ENCODE measurements at regions not wholly inside any gene's neighbourhood (a gene's known extent, or its start where the extent isn't known, plus 50 kb on each side); places are given as distances from the start of the nearest gene placed in this dataset.

GRCh38 chr12:77401064-77401769, 335.8 kb upstream of the E2F7 start:
- no peaks in the 10 kb centered on the region for H3K36me3 ChIP-seq (replicated peaks in 1 of 2)
- H3K27ac ChIP-seq: no peak overlapping the region
- TF ChIP-seq POLR2A (IDR thresholded peaks at IDR 0.05) (no peak), CTCF (IDR thresholded peaks at IDR 0.05) (no peak)
- H3K9me3 ChIP-seq (replicated peaks in 1 of 3): no peaks in the 10 kb centered on the region
- H3K27me3 ChIP-seq: no peaks in the 10 kb centered on the region
- H3K4me1 ChIP-seq (replicated peaks in 1 of 2): no peaks in the 10 kb centered on the region
- intact Hi-C loops (cut with DNase I): no loop called here
- no peak overlapping the region for H3K4me3 ChIP-seq
- DNase-seq: no peak
- WGBS, 4 donors: 75 to 84% (median 79%) methylated on average over 3 of the region's 3 CpGs

GRCh38 chr12:77392467-77393088, 327.2 kb upstream of the E2F7 start:
- Histone ChIP-seq H3K9me3 (replicated peaks in 1 of 3) (no peaks in the 10 kb centered on the region), H3K27ac (no peak overlapping the region), H3K4me1 (replicated peaks in 1 of 2) (no peaks in the 10 kb centered on the region), H3K4me3 (no peak overlapping the region), H3K27me3 (no peaks in the 10 kb centered on the region), H3K36me3 (replicated peaks in 1 of 2) (no peaks in the 10 kb centered on the region)
- TF ChIP-seq CTCF (IDR thresholded peaks at IDR 0.05) (no peak), POLR2A (IDR thresholded peaks at IDR 0.05) (no peak)
- intact Hi-C loops (cut with DNase I): no loop called here
- 83 to 90% (median 88%) methylated on average over 10 of the region's 10 CpGs for WGBS, 4 donors
- DNase-seq: no peak

- intact Hi-C loops (cut with DNase I): no loop called here
- no peaks in the 10 kb centered on the region for H3K9me3 ChIP-seq (replicated peaks in 1 of 3)
- H3K36me3 ChIP-seq (replicated peaks in 1 of 2): no peaks in the 10 kb centered on the region
- no peak overlapping the region for H3K27ac ChIP-seq
- TF ChIP-seq POLR2A (IDR thresholded peaks at IDR 0.05): no peak
- TF ChIP-seq CTCF (IDR thresholded peaks at IDR 0.05): no peak
- H3K27me3 ChIP-seq: no peaks in the 10 kb centered on the region
- WGBS, 4 donors: 70 to 84% (median 79%) methylated on average over 2 of the region's 2 CpGs
- no peak for DNase-seq
- H3K4me3 ChIP-seq: no peak overlapping the region
- no peaks in the 10 kb centered on the region for H3K4me1 ChIP-seq (replicated peaks in 1 of 2)
Observed at GRCh38 chr12:77388445-77389265, 323.3 kb upstream of the E2F7 start.

- intact Hi-C loops (cut with DNase I): no loop called here
- H3K27me3 ChIP-seq: no peaks in the 10 kb centered on the region
- H3K4me1 ChIP-seq (replicated peaks in 1 of 2): no peaks in the 10 kb centered on the region
- 35 to 68% (median 51%) methylated on average over 1 of the region's 1 CpG for WGBS, 4 donors
- no peak for DNase-seq
- no peaks in the 10 kb centered on the region for H3K9me3 ChIP-seq (replicated peaks in 1 of 3)
- H3K36me3 ChIP-seq (replicated peaks in 1 of 2): no peaks in the 10 kb centered on the region
- H3K4me3 ChIP-seq: no peak overlapping the region
- H3K27ac ChIP-seq: no peak overlapping the region
- no peak for TF ChIP-seq CTCF (IDR thresholded peaks at IDR 0.05)
- TF ChIP-seq POLR2A (IDR thresholded peaks at IDR 0.05): no peak
Observed at GRCh38 chr12:77387671-77388070, 322.3 kb upstream of the E2F7 start.

All from adrenal gland (tissue), 9 donors.